Activated CD4-positive, alpha-beta T cell treated with anti-CD3 and anti-CD28 coated beads for 36 hours (primary cell): ENCODE measurements at regions not wholly inside any gene's neighbourhood (a gene's known extent, or its start where the extent isn't known, plus 50 kb on each side); places are given as distances from the start of the nearest gene placed in this dataset.

Experiments
- ATAC-seq: fragments of 200-7000 bp; cut with Tn5 transposase; one replicate; pipeline ENCODE4 v1.10.0; 2021; ENCODE audit warnings: mild to moderate bottlenecking, moderate library complexity
- CTCF ChIA-PET: fragments of 350-600 bp; sonication (Branson Sonifier 250); formaldehyde crosslinking; loops from one replicate; lab custom pipeline; 2021; ENCODE audit warnings: antibody characterized with exemption; lab: Charles Lee
- POLR2A ChIA-PET: fragments of 350-600 bp; sonication (Branson Sonifier 250); formaldehyde crosslinking; loops from one replicate; lab custom pipeline; 2021; ENCODE audit warnings: antibody characterized with exemption, inconsistent platforms; lab: Charles Lee
- DNase-seq: peaks from one replicate; pipeline ENCODE4 v3.0.0-alpha.2; 2020
- H3K27ac Mint-ChIP-seq: one replicate; pipeline ENCODE4 v1.8.0; 2021; ENCODE audit warnings: mixed read lengths
- H3K27me3 Mint-ChIP-seq: one replicate; pipeline ENCODE4 v1.8.0; 2021; ENCODE audit warnings: mixed read lengths
- H3K36me3 Mint-ChIP-seq: one replicate; pipeline ENCODE4 v1.8.0; 2021; ENCODE audit warnings: low read depth, mixed read lengths
- H3K4me1 Mint-ChIP-seq: one replicate; pipeline ENCODE4 v1.8.0; 2021; ENCODE audit warnings: mixed read lengths
- H3K4me3 Mint-ChIP-seq: one replicate; pipeline ENCODE4 v1.8.0; 2021; ENCODE audit warnings: mild to moderate bottlenecking, moderate library complexity, mixed read lengths
- H3K9me3 Mint-ChIP-seq: one replicate; pipeline ENCODE4 v1.8.0; 2021; ENCODE audit warnings: low read depth, mixed read lengths
- intact Hi-C, 2 experiments: fragments of 100-400 bp; cut with DNase I in 1 of 2; cut with micrococcal nuclease in 1 of 2; formaldehyde crosslinking; loops; one replicate each; pipeline versions ENCODE4 v1.14.2 to v1.15.1; 2022 to 2024; cut with DNase I, micrococcal nuclease

- no peak for DNase-seq
- ChIA-PET POLR2A (no interaction called here), CTCF (no interaction called here)
- no peak overlapping the region for H3K27ac Mint-ChIP-seq
- H3K36me3 Mint-ChIP-seq, result no peaks in the 10 kb centered on the region
- no peaks in the 10 kb centered on the region for H3K4me1 Mint-ChIP-seq
- no peak overlapping the region for H3K4me3 Mint-ChIP-seq
- H3K9me3 Mint-ChIP-seq, result no peaks in the 10 kb centered on the region
- H3K27me3 Mint-ChIP-seq, result no peaks in the 10 kb centered on the region
- ATAC-seq, result no peak
- intact Hi-C loops, result no loop called here
These were observed 525.5 kb upstream of the MCTP2 start for GRCh38 chr15:93705753-93706455.

- CTCF ChIA-PET, result no interaction called here
- Mint-ChIP-seq H3K4me1 (no peaks in the 10 kb centered on the region), H3K36me3 (no peaks in the 10 kb centered on the region), H3K27ac (no peak overlapping the region), H3K9me3 (no peaks in the 10 kb centered on the region), H3K27me3 (no peaks in the 10 kb centered on the region), H3K4me3 (no peak overlapping the region)
- DNase-seq, result no peak
- POLR2A ChIA-PET, result no interaction called here
- ATAC-seq, result no peak
- intact Hi-C loops, result no loop called here
These were observed 528.1 kb upstream of the MCTP2 start for GRCh38 chr15:93703092-93703739.

- no peak overlapping the region for H3K27ac Mint-ChIP-seq
- no peak for ATAC-seq
- ChIA-PET POLR2A (no interaction called here), CTCF (no interaction called here)
- peaks cover 4% of the 10 kb centered on the region for H3K9me3 Mint-ChIP-seq
- H3K4me1 Mint-ChIP-seq, result no peaks in the 10 kb centered on the region
- H3K4me3 Mint-ChIP-seq, result no peak overlapping the region
- H3K27me3 Mint-ChIP-seq, result no peaks in the 10 kb centered on the region
- intact Hi-C loops, result no loop called here
- no peaks in the 10 kb centered on the region for H3K36me3 Mint-ChIP-seq
- no peak for DNase-seq
These were observed 531.3 kb upstream of the MCTP2 start for GRCh38 chr15:93700051-93700450.

- Mint-ChIP-seq H3K9me3 (peaks cover 4% of the 10 kb centered on the region), H3K27me3 (no peaks in the 10 kb centered on the region), H3K4me3 (no peak overlapping the region), H3K4me1 (no peaks in the 10 kb centered on the region), H3K36me3 (no peaks in the 10 kb centered on the region), H3K27ac (no peak overlapping the region)
- ATAC-seq (no peak), DNase-seq (no peak)
- POLR2A ChIA-PET, result no interaction called here
- intact Hi-C loops, result no loop called here
- CTCF ChIA-PET, result no interaction called here
These were observed 537.3 kb upstream of the MCTP2 start for GRCh38 chr15:93694033-93694432.

- CTCF ChIA-PET, result no interaction called here
These were observed 547.7 kb upstream of the MCTP2 start for GRCh38 chr15:93683651-93684050.

GRCh38 chr15:93671387-93671943, 559.9 kb upstream of the MCTP2 start:
- intact Hi-C loops, result no loop called here
- Mint-ChIP-seq H3K27ac (no peak overlapping the region), H3K9me3 (peaks cover 3% of the 10 kb centered on the region), H3K27me3 (peaks cover 4% of the 10 kb centered on the region), H3K36me3 (no peaks in the 10 kb centered on the region), H3K4me1 (no peaks in the 10 kb centered on the region), H3K4me3 (no peak overlapping the region)
- POLR2A ChIA-PET, result no interaction called here
- CTCF ChIA-PET, result no interaction called here
- ATAC-seq (no peak), DNase-seq (no peak)

More at GRCh38 chr15:93683651-93684050, 547.7 kb upstream of the MCTP2 start:
- H3K36me3 Mint-ChIP-seq, result no peaks in the 10 kb centered on the region
- no peaks in the 10 kb centered on the region for H3K27me3 Mint-ChIP-seq
- POLR2A ChIA-PET, result no interaction called here
- no peak overlapping the region for H3K27ac Mint-ChIP-seq
- intact Hi-C loops, result no loop called here
- H3K9me3 Mint-ChIP-seq, result peaks cover 23% of the 10 kb centered on the region
- no peak for DNase-seq
- no peaks in the 10 kb centered on the region for H3K4me1 Mint-ChIP-seq
- no peak for ATAC-seq
- no peak overlapping the region for H3K4me3 Mint-ChIP-seq

GRCh38 chr15:93670931-93671330, 560.4 kb upstream of the MCTP2 start:
- intact Hi-C loops, result no loop called here
- no peak overlapping the region for H3K4me3 Mint-ChIP-seq
- CTCF ChIA-PET, result no interaction called here

GRCh38 chr15:93664213-93664956, 567.0 kb upstream of the MCTP2 start:
- ATAC-seq (no peak), DNase-seq (no peak)
- intact Hi-C loops, result no loop called here
- no peaks in the 10 kb centered on the region for H3K27me3 Mint-ChIP-seq
- H3K36me3 Mint-ChIP-seq, result no peaks in the 10 kb centered on the region
- H3K9me3 Mint-ChIP-seq, result no peaks in the 10 kb centered on the region
- ChIA-PET CTCF (interaction anchor here (0.6 kb wide), 3 partner anchors 15 to 930 kb away, joined by 3 to 5 read pairs (median 3); no protein-coding TSS in a partner anchor), POLR2A (interaction anchor here (0.6 kb wide), 1 partner anchor 428 kb away, joined by 3 read pairs; no protein-coding TSS in a partner anchor)
- no peaks in the 10 kb centered on the region for H3K4me1 Mint-ChIP-seq
- no peak overlapping the region for H3K4me3 Mint-ChIP-seq
- no peak overlapping the region for H3K27ac Mint-ChIP-seq

More at GRCh38 chr15:93670931-93671330, 560.4 kb upstream of the MCTP2 start:
- no peak overlapping the region for H3K27ac Mint-ChIP-seq
- DNase-seq, result no peak
- peaks cover 4% of the 10 kb centered on the region for H3K27me3 Mint-ChIP-seq
- POLR2A ChIA-PET, result no interaction called here
- peaks cover 3% of the 10 kb centered on the region for H3K9me3 Mint-ChIP-seq
- no peak for ATAC-seq
- H3K4me1 Mint-ChIP-seq, result no peaks in the 10 kb centered on the region
- no peaks in the 10 kb centered on the region for H3K36me3 Mint-ChIP-seq

- ATAC-seq (no peak), DNase-seq (no peak)
- no peaks in the 10 kb centered on the region for H3K9me3 Mint-ChIP-seq
- intact Hi-C loops, result no loop called here
- no peaks in the 10 kb centered on the region for H3K4me1 Mint-ChIP-seq
- H3K36me3 Mint-ChIP-seq, result no peaks in the 10 kb centered on the region
- CTCF ChIA-PET, result interaction anchor here (0.6 to 1.4 kb wide), 2 partner anchors 11 to 309 kb away, joined by 3 to 4 read pairs; no protein-coding TSS in a partner anchor
- POLR2A ChIA-PET, result no interaction called here
- H3K27ac Mint-ChIP-seq, result no peak overlapping the region
- H3K27me3 Mint-ChIP-seq, result peaks cover 2% of the 10 kb centered on the region
- no peak overlapping the region for H3K4me3 Mint-ChIP-seq
These were observed 569.0 kb upstream of the MCTP2 start for GRCh38 chr15:93662162-93662885.

GRCh38 chr15:93658026-93658816, 569.2 kb upstream of the RGMA start:
- DNase-seq, result no peak
- ATAC-seq, result no peak
- no peaks in the 10 kb centered on the region for H3K9me3 Mint-ChIP-seq
- intact Hi-C loops, result no loop called here
- peaks cover 2% of the 10 kb centered on the region for H3K27me3 Mint-ChIP-seq
- H3K27ac Mint-ChIP-seq, result no peak overlapping the region
- ChIA-PET CTCF (no interaction called here), POLR2A (no interaction called here)
- H3K36me3 Mint-ChIP-seq, result no peaks in the 10 kb centered on the region
- no peak overlapping the region for H3K4me3 Mint-ChIP-seq
- H3K4me1 Mint-ChIP-seq, result no peaks in the 10 kb centered on the region
